ENCODE measurements at regions not wholly inside any gene's neighbourhood (a gene's known extent, or its start where the extent isn't known, plus 50 kb on each side); places are given as distances from the start of the nearest gene placed in this dataset.

- H3K9me3 ChIP-seq: no peaks in the 10 kb centered on the region
- intact Hi-C loops (cut with DNase I; ENCODE audit: low total_unique reads): no loop called here
- no peak for DNase-seq
- no peaks in the 10 kb centered on the region for H3K27me3 ChIP-seq
- no peak overlapping the region for H3K27ac ChIP-seq
- no peak overlapping the region for H3K4me3 ChIP-seq
- no peaks in the 10 kb centered on the region for H3K36me3 ChIP-seq
- TF ChIP-seq CTCF (IDR thresholded peaks at IDR 0.05) (no peak), POLR2A (IDR thresholded peaks at IDR 0.05) (no peak)
- H3K4me1 ChIP-seq: no peaks in the 10 kb centered on the region
Measured at GRCh38 chr2:150903461-150903860, 358.2 kb downstream of the RBM43 start.

- no peaks in the 10 kb centered on the region for H3K36me3 ChIP-seq
- no peaks in the 10 kb centered on the region for H3K4me1 ChIP-seq
- no peak overlapping the region for H3K27ac ChIP-seq
- intact Hi-C loops (cut with DNase I; ENCODE audit: low total_unique reads): no loop called here
- DNase-seq: no peak
- no peak overlapping the region for H3K4me3 ChIP-seq
- TF ChIP-seq POLR2A (IDR thresholded peaks at IDR 0.05): no peak
- TF ChIP-seq CTCF (IDR thresholded peaks at IDR 0.05): no peak
- H3K27me3 ChIP-seq: no peaks in the 10 kb centered on the region
- no peaks in the 10 kb centered on the region for H3K9me3 ChIP-seq
Measured at GRCh38 chr2:150903055-150903454, 358.6 kb downstream of the RBM43 start.

- no peak for TF ChIP-seq CTCF (IDR thresholded peaks at IDR 0.05)
- Histone ChIP-seq H3K9me3 (no peaks in the 10 kb centered on the region), H3K27me3 (no peaks in the 10 kb centered on the region), H3K36me3 (no peaks in the 10 kb centered on the region), H3K4me3 (no peak overlapping the region), H3K27ac (no peak overlapping the region), H3K4me1 (no peaks in the 10 kb centered on the region)
- intact Hi-C loops (cut with DNase I; ENCODE audit: low total_unique reads): no loop called here
- no peak for DNase-seq
Measured at GRCh38 chr2:150900913-150901312, 360.8 kb downstream of the RBM43 start.

- intact Hi-C loops (cut with DNase I; ENCODE audit: low total_unique reads): no loop called here
- Histone ChIP-seq H3K27me3 (no peaks in the 10 kb centered on the region), H3K4me1 (no peaks in the 10 kb centered on the region)
Measured at GRCh38 chr2:150895968-150896367, 365.7 kb downstream of the RBM43 start.

GRCh38 chr2:150889141-150889540, 372.5 kb downstream of the RBM43 start:
- Histone ChIP-seq H3K27ac (no peak overlapping the region), H3K4me1 (no peaks in the 10 kb centered on the region), H3K9me3 (no peaks in the 10 kb centered on the region), H3K27me3 (no peaks in the 10 kb centered on the region), H3K4me3 (no peak overlapping the region), H3K36me3 (no peaks in the 10 kb centered on the region)
- DNase-seq: no peak
- TF ChIP-seq POLR2A (IDR thresholded peaks at IDR 0.05): no peak
- TF ChIP-seq CTCF (IDR thresholded peaks at IDR 0.05): no peak
- intact Hi-C loops (cut with DNase I; ENCODE audit: low total_unique reads): no loop called here

More at GRCh38 chr2:150895968-150896367, 365.7 kb downstream of the RBM43 start:
- no peak for TF ChIP-seq CTCF (IDR thresholded peaks at IDR 0.05)
- H3K4me3 ChIP-seq: no peak overlapping the region
- H3K36me3 ChIP-seq: no peaks in the 10 kb centered on the region
- no peaks in the 10 kb centered on the region for H3K9me3 ChIP-seq
- no peak for DNase-seq
- no peak overlapping the region for H3K27ac ChIP-seq
